ENCODE measurements at regions not wholly inside any gene's neighbourhood (a gene's known extent, or its start where the extent isn't known, plus 50 kb on each side); places are given as distances from the start of the nearest gene placed in this dataset.
"Not testable (repeated sequence)": the region's sequence is repeated elsewhere in the genome, so short reads cannot be mapped to it uniquely, and the experiment has no call there.

DNA sequence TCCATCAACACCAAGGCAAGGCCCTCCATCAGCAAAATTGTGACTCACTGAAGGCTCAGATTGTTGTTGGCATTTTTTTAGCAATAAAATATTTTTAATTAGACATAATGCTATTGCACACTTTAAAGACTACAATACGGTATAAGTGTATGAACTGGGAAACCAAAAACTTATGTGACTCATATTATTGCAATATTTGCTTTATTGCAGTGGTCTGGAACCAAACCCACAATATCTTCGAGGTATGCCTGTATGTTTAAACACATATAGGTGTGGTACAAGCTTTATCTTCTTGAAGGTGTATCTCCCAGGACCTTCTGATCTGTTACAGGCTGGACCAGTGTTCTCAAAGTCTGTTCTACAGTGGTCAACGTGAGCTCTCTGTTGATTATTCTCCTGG is 142.3 kb upstream of the FNDC3A start:
- Histone ChIP-seq H3K9ac (no peak overlapping the region), H3K27me3 (ENCODE audit: insufficient read depth) (no peaks in the 10 kb centered on the region), H4K20me1 (ENCODE audit: insufficient read depth) (no peaks in the 10 kb centered on the region), H3K79me2 (ENCODE audit: insufficient read depth) (no peaks in the 10 kb centered on the region), H3K4me3 (ENCODE audit: low read depth in 2 of 2, low read length in 1 of 2) (no peak overlapping the region), H3K9me3 (0 out of 2 replicates have a peak, but pooled peaks cover 9% of the 10 kb centered on the region), H2AFZ (ENCODE audit: low read depth) (no peak overlapping the region), H3K27ac (ENCODE audit: low read depth in 2 of 2, low read length in 1 of 2) (no peak overlapping the region), H3F3A (replicated peaks; ENCODE audit: insufficient read depth) (no peaks in the 10 kb centered on the region), H3K36me3 (replicated peaks in 1 of 2; ENCODE audit: control insufficient read depth in 1 of 2, insufficient read depth in 2 of 2, low read length in 1 of 2) (no peaks in the 10 kb centered on the region), H3K4me2 (no peak overlapping the region), H3K9me2 (no peaks in the 10 kb centered on the region), H3K4me1 (ENCODE audit: control insufficient read depth in 1 of 2, insufficient read depth in 2 of 2, low read depth in 1 of 2, low read length in 1 of 2) (peaks cover 0 to 4% of the 10 kb centered on the region in 2 experiments; a peak in 2 of 4 replicates)
- ChIA-PET POLR2A (no interaction called here), CTCF (no interaction called here)
- TF ChIP-seq RXRA (IDR thresholded peaks at IDR 0.05; ENCODE audit: borderline replicate concordance, low read depth) (no peak), NFIC (IDR thresholded peaks at IDR 0.05; ENCODE audit: borderline replicate concordance) (no peak), FOSL2 (IDR thresholded peaks at IDR 0.05; ENCODE audit: borderline replicate concordance, low read depth) (no peak), MEF2A (IDR thresholded peaks at IDR 0.05; ENCODE audit: borderline replicate concordance, low read depth) (no peak), TAF1 (IDR thresholded peaks at IDR 0.05; ENCODE audit: borderline replicate concordance, low read depth, low read length) (no peak), MXI1 (IDR thresholded peaks at IDR 0.05; ENCODE audit: low read depth, low read length) (no peak), NRF1 (IDR thresholded peaks at IDR 0.05; ENCODE audit: low read depth, low read length) (no peak), CHD2 (IDR thresholded peaks at IDR 0.05; ENCODE audit: low read length, partially characterized antibody) (no peak)
- TF ChIP-seq, protein P1, sequence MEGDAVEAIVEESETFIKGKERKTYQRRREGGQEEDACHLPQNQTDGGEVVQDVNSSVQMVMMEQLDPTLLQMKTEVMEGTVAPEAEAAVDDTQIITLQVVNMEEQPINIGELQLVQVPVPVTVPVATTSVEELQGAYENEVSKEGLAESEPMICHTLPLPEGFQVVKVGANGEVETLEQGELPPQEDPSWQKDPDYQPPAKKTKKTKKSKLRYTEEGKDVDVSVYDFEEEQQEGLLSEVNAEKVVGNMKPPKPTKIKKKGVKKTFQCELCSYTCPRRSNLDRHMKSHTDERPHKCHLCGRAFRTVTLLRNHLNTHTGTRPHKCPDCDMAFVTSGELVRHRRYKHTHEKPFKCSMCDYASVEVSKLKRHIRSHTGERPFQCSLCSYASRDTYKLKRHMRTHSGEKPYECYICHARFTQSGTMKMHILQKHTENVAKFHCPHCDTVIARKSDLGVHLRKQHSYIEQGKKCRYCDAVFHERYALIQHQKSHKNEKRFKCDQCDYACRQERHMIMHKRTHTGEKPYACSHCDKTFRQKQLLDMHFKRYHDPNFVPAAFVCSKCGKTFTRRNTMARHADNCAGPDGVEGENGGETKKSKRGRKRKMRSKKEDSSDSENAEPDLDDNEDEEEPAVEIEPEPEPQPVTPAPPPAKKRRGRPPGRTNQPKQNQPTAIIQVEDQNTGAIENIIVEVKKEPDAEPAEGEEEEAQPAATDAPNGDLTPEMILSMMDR (IDR thresholded peaks at IDR 0.05) = no peak
- TF ChIP-seq, protein P2, sequence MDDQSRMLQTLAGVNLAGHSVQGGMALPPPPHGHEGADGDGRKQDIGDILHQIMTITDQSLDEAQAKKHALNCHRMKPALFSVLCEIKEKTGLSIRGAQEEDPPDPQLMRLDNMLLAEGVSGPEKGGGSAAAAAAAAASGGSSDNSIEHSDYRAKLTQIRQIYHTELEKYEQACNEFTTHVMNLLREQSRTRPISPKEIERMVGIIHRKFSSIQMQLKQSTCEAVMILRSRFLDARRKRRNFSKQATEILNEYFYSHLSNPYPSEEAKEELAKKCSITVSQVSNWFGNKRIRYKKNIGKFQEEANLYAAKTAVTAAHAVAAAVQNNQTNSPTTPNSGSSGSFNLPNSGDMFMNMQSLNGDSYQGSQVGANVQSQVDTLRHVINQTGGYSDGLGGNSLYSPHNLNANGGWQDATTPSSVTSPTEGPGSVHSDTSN (IDR thresholded peaks at IDR 0.05) = no peak
- TF ChIP-seq, protein P3, sequence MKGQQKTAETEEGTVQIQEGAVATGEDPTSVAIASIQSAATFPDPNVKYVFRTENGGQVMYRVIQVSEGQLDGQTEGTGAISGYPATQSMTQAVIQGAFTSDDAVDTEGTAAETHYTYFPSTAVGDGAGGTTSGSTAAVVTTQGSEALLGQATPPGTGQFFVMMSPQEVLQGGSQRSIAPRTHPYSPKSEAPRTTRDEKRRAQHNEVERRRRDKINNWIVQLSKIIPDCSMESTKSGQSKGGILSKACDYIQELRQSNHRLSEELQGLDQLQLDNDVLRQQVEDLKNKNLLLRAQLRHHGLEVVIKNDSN (IDR thresholded peaks at IDR 0.05; ENCODE audit: borderline replicate concordance, low read depth) = no peak
- TF ChIP-seq, protein P4, sequence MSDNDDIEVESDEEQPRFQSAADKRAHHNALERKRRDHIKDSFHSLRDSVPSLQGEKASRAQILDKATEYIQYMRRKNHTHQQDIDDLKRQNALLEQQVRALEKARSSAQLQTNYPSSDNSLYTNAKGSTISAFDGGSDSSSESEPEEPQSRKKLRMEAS (IDR thresholded peaks at IDR 0.05; ENCODE audit: low read depth) = no peak
- 36% methylated on average over 3 of the region's 3 CpGs for WGBS (ENCODE audit: low lambda C conversion rate)
- no peak for DNase-seq

DNA sequence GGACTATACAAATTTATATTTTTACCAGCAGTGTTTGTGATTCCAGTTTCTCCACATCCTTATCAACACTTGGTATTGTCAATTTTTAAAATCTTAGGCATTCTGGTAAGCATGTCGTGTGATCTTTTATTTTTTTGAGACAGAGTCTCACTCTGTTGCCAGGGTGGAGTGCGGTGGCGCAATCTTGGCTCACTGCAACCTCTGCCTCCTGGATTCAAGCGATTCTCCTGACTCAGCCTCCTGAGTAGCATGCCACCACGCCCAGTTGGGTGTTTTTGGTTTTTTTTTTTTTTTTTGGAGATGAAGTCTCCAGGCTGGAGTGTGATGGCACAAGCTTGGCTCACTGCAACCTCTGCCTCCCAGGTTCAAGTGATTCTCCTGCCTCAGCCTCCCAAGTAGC is 140.4 kb upstream of the FNDC3A start:
- H3K9me2 ChIP-seq; H3K4me2 ChIP-seq; H3K9me3 ChIP-seq; DNase-seq; H2AFZ ChIP-seq (ENCODE audit: low read depth); H3K36me3 ChIP-seq (replicated peaks in 1 of 2; ENCODE audit: control insufficient read depth in 1 of 2, insufficient read depth in 2 of 2, low read length in 1 of 2); H3F3A ChIP-seq (replicated peaks; ENCODE audit: insufficient read depth); H3K4me3 ChIP-seq (ENCODE audit: low read depth in 2 of 2, low read length in 1 of 2); H3K4me1 ChIP-seq (ENCODE audit: control insufficient read depth in 1 of 2, insufficient read depth in 2 of 2, low read depth in 1 of 2, low read length in 1 of 2); H4K20me1 ChIP-seq (ENCODE audit: insufficient read depth); POLR2A ChIA-PET; H3K27ac ChIP-seq (ENCODE audit: low read depth in 2 of 2, low read length in 1 of 2); H3K27me3 ChIP-seq (ENCODE audit: insufficient read depth); H3K9ac ChIP-seq; H3K79me2 ChIP-seq (ENCODE audit: insufficient read depth); CTCF ChIA-PET: not testable (repeated sequence)
- 75% methylated on average over 5 of the region's 5 CpGs for WGBS (ENCODE audit: low lambda C conversion rate)
